ENCODE measurements at regions not wholly inside any gene's neighbourhood (a gene's known extent, or its start where the extent isn't known, plus 50 kb on each side); places are given as distances from the start of the nearest gene placed in this dataset.

- TF ChIP-seq POLR2AphosphoS5 (IDR thresholded peaks at IDR 0.05) (no peak), CTCF (IDR thresholded peaks at IDR 0.05) (no peak)
These were observed 103.1 kb downstream of the TMEM26 start for GRCh38 chr10:61350068-61350467.

Data from prostate gland (tissue), 2 donors.